Inflammatory macrophage treated with lipopolysaccharide for 1 hour (primary cell): ENCODE measurements at regions not wholly inside any gene's neighbourhood (a gene's known extent, or its start where the extent isn't known, plus 50 kb on each side); places are given as distances from the start of the nearest gene placed in this dataset.

Source experiments
- DNase-seq, 2 donors: peaks; one replicate each; pipeline ENCODE4 v3.0.0-alpha.2; 2020 to 2022

GRCh38 chr13:106905380-106906162 lies 337.6 kb upstream of the ARGLU1 start:
- DNase-seq, result no peak

GRCh38 chr13:106899442-106899841 lies 331.5 kb upstream of the ARGLU1 start:
- DNase-seq, result no peak

- DNase-seq, result no peak
Observed at GRCh38 chr13:106898231-106898630, 330.3 kb upstream of the ARGLU1 start.

GRCh38 chr13:106888148-106888547 lies 320.2 kb upstream of the ARGLU1 start:
- DNase-seq, result no peak

- DNase-seq, result no peak
Observed at GRCh38 chr13:106887686-106888085, 319.7 kb upstream of the ARGLU1 start.

- no peak for DNase-seq
Observed at GRCh38 chr13:106883976-106884375, 316.0 kb upstream of the ARGLU1 start.

GRCh38 chr13:106882246-106882645 lies 314.3 kb upstream of the ARGLU1 start:
- DNase-seq, result no peak

GRCh38 chr13:106879806-106880205 lies 311.9 kb upstream of the ARGLU1 start:
- DNase-seq, result no peak

GRCh38 chr13:106874323-106874722 lies 306.4 kb upstream of the ARGLU1 start:
- no peak for DNase-seq

GRCh38 chr13:106873810-106874209 lies 305.9 kb upstream of the ARGLU1 start:
- DNase-seq, result no peak

GRCh38 chr13:106867249-106867648 lies 299.3 kb upstream of the ARGLU1 start:
- peak; percentile 2 to 8 for DNase-seq

GRCh38 chr13:106865716-106866440 lies 297.9 kb upstream of the ARGLU1 start:
- DNase-seq, result no peak

GRCh38 chr13:106859533-106859904 lies 291.6 kb upstream of the ARGLU1 start:
- DNase-seq, result no peak

GRCh38 chr13:106858903-106859532 lies 291.1 kb upstream of the ARGLU1 start:
- DNase-seq, result no peak

- DNase-seq, result no peak
Observed at GRCh38 chr13:106852436-106852835, 284.5 kb upstream of the ARGLU1 start.

GRCh38 chr13:106850973-106851650 lies 283.2 kb upstream of the ARGLU1 start:
- DNase-seq, result no peak

GRCh38 chr13:106846571-106847448 lies 278.9 kb upstream of the ARGLU1 start:
- DNase-seq, result no peak

GRCh38 chr13:106836186-106836802 lies 268.4 kb upstream of the ARGLU1 start:
- DNase-seq, result no peak

- no peak for DNase-seq
Observed at GRCh38 chr13:106835477-106835876, 267.5 kb upstream of the ARGLU1 start.

- no peak for DNase-seq
Observed at GRCh38 chr13:106821979-106822378, 254.0 kb upstream of the ARGLU1 start.

- no peak for DNase-seq
Observed at GRCh38 chr13:106819413-106820180, 251.7 kb upstream of the ARGLU1 start.
